Osteocyte (in vitro differentiated cells): ENCODE measurements at regions not wholly inside any gene's neighbourhood (a gene's known extent, or its start where the extent isn't known, plus 50 kb on each side); places are given as distances from the start of the nearest gene placed in this dataset.

ENCODE experiments used
- DNase-seq: peaks from one replicate; pipeline ENCODE4 v3.0.0; 2021; ENCODE audit warnings: mixed read lengths; ENCODE audit not compliant: unreplicated experiment; ENCODE audit errors: extremely low spot score
- H3K27ac Mint-ChIP-seq: one replicate; pipeline ENCODE4 v1.8.0; 2021; ENCODE audit warnings: mild to moderate bottlenecking, mixed read lengths; ENCODE audit not compliant: unreplicated experiment
- H3K27me3 Mint-ChIP-seq: one replicate; pipeline ENCODE4 v1.8.0; 2021; ENCODE audit warnings: mixed read lengths; ENCODE audit not compliant: unreplicated experiment
- H3K36me3 Mint-ChIP-seq: one replicate; pipeline ENCODE4 v1.8.0; 2021; ENCODE audit warnings: mixed read lengths; ENCODE audit not compliant: unreplicated experiment
- H3K4me1 Mint-ChIP-seq: one replicate; pipeline ENCODE4 v1.8.0; 2021; ENCODE audit warnings: mixed read lengths; ENCODE audit not compliant: unreplicated experiment
- H3K4me3 Mint-ChIP-seq: one replicate; pipeline ENCODE4 v1.8.0; 2021; ENCODE audit warnings: mild to moderate bottlenecking, moderate library complexity, mixed read lengths; ENCODE audit not compliant: unreplicated experiment
- H3K9me3 Mint-ChIP-seq: one replicate; pipeline ENCODE4 v1.8.0; 2021; ENCODE audit warnings: mixed read lengths; ENCODE audit not compliant: unreplicated experiment
- CTCF ChIP-seq: fragments of 200-600 bp; sonication (generic); IDR thresholded peaks from 2 replicates; pipeline ENCODE4 v1.5.0; 2021; ENCODE audit warnings: antibody characterized with exemption, mild to moderate bottlenecking, moderate library complexity

GRCh38 chr4:159677521-159677920 lies 574.6 kb downstream of the RAPGEF2 start:
- Mint-ChIP-seq H3K4me3 (no peak overlapping the region), H3K9me3 (no peaks in the 10 kb centered on the region), H3K27ac (no peak overlapping the region), H3K27me3 (peaks cover 10% of the 10 kb centered on the region), H3K36me3 (no peaks in the 10 kb centered on the region), H3K4me1 (peaks cover 3% of the 10 kb centered on the region)
- no peak for TF ChIP-seq CTCF
- no peak for DNase-seq

DNA sequence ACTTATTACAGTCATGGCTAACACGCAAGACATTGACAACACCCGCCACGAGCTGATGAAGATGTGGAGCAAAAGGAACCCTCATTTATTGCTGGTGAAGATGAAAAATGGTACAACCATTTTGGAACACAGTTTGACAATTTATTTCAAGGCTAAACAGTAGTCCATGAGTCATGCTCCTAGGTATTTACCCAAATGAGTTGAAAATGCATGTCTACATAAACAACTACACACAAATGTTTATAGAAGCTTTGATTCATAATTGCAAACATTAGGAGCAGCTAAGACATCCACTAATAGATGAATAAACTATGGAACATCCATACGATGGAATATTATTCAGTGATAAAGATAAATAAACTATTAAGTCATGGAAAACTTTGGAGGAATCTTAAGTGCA lies 580.1 kb downstream of the RAPGEF2 start:
- no peak for TF ChIP-seq CTCF
- H3K4me3 Mint-ChIP-seq, result no peak overlapping the region
- no peak overlapping the region for H3K27ac Mint-ChIP-seq
- peaks cover 10% of the 10 kb centered on the region for H3K27me3 Mint-ChIP-seq
- no peak for DNase-seq
- H3K4me1 Mint-ChIP-seq, result peaks cover 3% of the 10 kb centered on the region
- H3K9me3 Mint-ChIP-seq, result no peaks in the 10 kb centered on the region
- H3K36me3 Mint-ChIP-seq, result no peaks in the 10 kb centered on the region

- no peaks in the 10 kb centered on the region for H3K36me3 Mint-ChIP-seq
- H3K4me3 Mint-ChIP-seq, result no peak overlapping the region
- H3K4me1 Mint-ChIP-seq, result peaks cover 3% of the 10 kb centered on the region
- no peaks in the 10 kb centered on the region for H3K9me3 Mint-ChIP-seq
- H3K27me3 Mint-ChIP-seq, result peaks cover 10% of the 10 kb centered on the region
- no peak for DNase-seq
- no peak for TF ChIP-seq CTCF
- no peak overlapping the region for H3K27ac Mint-ChIP-seq
Observed at GRCh38 chr4:159684061-159684460, 581.2 kb downstream of the RAPGEF2 start.

DNA sequence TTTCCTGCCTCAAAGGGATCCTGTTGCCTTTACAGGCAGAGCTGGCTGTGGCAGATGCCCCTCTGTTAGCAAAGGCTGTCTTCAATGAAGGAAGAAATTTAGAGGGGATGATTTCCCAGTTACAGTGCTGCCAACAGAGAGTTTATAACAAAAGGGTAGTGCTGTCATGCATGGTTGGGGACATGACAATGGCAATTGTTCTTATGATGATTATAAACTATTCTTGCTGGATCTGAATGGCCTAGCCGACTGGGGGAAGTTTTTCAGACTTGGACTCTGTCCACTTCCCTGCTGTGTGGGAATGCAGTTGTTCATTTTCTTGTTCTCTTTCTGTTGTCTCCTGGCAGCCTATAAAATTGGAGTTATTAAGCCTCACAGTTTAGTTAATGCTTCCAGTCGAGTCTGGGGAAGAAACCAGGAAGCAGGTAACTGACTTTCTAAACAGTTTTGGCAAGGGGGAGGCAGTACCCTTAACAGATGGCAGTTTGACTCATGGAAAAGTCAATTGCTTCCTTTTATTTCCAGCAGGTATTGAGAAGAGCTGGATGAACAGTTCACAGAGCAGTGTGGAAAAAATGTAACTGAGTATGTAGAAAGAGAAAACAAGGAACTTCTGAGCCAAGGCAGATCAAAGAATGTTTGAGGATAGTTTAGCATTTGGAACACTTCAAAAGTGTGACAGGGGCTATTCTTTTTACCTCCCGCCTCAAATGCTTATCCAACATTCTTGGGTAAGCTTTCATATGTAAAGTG lies 582.6 kb downstream of the RAPGEF2 start:
- no peaks in the 10 kb centered on the region for H3K36me3 Mint-ChIP-seq
- no peak overlapping the region for H3K4me3 Mint-ChIP-seq
- H3K27ac Mint-ChIP-seq, result no peak overlapping the region
- H3K9me3 Mint-ChIP-seq, result peaks cover 3% of the 10 kb centered on the region
- no peak for DNase-seq
- H3K4me1 Mint-ChIP-seq, result peaks cover 3% of the 10 kb centered on the region
- no peak for TF ChIP-seq CTCF
- H3K27me3 Mint-ChIP-seq, result peaks cover 2% of the 10 kb centered on the region

DNA sequence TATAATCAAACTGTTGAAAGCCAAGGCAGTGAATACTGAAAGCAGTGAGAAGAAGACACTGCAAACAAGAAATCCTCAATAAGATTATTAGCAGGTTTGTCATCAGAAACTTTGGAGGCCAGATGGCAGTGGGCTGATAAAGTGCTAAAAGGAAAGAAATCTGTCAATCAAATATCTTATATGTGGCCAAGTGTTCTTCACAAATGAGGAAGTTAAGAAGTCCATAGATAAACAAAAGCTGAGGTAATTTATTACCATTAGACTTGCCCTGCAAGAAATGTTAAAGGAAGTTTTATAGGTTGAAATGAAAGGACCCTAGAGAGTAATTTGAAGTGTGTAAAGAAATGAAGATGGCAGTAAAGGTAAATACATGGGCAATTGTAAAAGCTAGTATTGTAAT lies 586.6 kb downstream of the RAPGEF2 start:
- Mint-ChIP-seq H3K9me3 (peaks cover 24% of the 10 kb centered on the region), H3K27me3 (peaks cover 3% of the 10 kb centered on the region), H3K4me3 (no peak overlapping the region), H3K36me3 (no peaks in the 10 kb centered on the region), H3K27ac (no peak overlapping the region), H3K4me1 (peaks cover 3% of the 10 kb centered on the region)
- TF ChIP-seq CTCF, result no peak
- no peak for DNase-seq
